DOHH2 (cell line): ENCODE measurements at regions not wholly inside any gene's neighbourhood (a gene's known extent, or its start where the extent isn't known, plus 50 kb on each side); places are given as distances from the start of the nearest gene placed in this dataset.

ENCODE experiments used
- EZH2phosphoT487 ChIP-seq: fragments of 200-600 bp; sonication (generic); IDR thresholded peaks from 2 replicates; pipeline ENCODE4 v1.6.1; 2017; ENCODE audit warnings: borderline replicate concordance, mild to moderate bottlenecking, antibody characterized with exemption, low read length, moderate library complexity, mixed read lengths
- TF ChIP-seq, protein P1 (sequence below): fragments of 200-600 bp; sonication (generic); IDR thresholded peaks from one replicate; pipeline ENCODE4 v1.5.1; 2014; ENCODE audit warnings: antibody characterized with exemption, mild to moderate bottlenecking, low read depth, low read length; ENCODE audit not compliant: poor library complexity, severe bottlenecking

GRCh38 chr15:62691008-62691407 lies 351.5 kb upstream of the TPM1 start:
- TF ChIP-seq EZH2phosphoT487 = no peak
- TF ChIP-seq, protein P1, sequence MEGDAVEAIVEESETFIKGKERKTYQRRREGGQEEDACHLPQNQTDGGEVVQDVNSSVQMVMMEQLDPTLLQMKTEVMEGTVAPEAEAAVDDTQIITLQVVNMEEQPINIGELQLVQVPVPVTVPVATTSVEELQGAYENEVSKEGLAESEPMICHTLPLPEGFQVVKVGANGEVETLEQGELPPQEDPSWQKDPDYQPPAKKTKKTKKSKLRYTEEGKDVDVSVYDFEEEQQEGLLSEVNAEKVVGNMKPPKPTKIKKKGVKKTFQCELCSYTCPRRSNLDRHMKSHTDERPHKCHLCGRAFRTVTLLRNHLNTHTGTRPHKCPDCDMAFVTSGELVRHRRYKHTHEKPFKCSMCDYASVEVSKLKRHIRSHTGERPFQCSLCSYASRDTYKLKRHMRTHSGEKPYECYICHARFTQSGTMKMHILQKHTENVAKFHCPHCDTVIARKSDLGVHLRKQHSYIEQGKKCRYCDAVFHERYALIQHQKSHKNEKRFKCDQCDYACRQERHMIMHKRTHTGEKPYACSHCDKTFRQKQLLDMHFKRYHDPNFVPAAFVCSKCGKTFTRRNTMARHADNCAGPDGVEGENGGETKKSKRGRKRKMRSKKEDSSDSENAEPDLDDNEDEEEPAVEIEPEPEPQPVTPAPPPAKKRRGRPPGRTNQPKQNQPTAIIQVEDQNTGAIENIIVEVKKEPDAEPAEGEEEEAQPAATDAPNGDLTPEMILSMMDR = no peak
